ENCODE measurements at regions not wholly inside any gene's neighbourhood (a gene's known extent, or its start where the extent isn't known, plus 50 kb on each side); places are given as distances from the start of the nearest gene placed in this dataset.
"Not testable (repeated sequence)": the region's sequence is repeated elsewhere in the genome, so short reads cannot be mapped to it uniquely, and the experiment has no call there.

DNA sequence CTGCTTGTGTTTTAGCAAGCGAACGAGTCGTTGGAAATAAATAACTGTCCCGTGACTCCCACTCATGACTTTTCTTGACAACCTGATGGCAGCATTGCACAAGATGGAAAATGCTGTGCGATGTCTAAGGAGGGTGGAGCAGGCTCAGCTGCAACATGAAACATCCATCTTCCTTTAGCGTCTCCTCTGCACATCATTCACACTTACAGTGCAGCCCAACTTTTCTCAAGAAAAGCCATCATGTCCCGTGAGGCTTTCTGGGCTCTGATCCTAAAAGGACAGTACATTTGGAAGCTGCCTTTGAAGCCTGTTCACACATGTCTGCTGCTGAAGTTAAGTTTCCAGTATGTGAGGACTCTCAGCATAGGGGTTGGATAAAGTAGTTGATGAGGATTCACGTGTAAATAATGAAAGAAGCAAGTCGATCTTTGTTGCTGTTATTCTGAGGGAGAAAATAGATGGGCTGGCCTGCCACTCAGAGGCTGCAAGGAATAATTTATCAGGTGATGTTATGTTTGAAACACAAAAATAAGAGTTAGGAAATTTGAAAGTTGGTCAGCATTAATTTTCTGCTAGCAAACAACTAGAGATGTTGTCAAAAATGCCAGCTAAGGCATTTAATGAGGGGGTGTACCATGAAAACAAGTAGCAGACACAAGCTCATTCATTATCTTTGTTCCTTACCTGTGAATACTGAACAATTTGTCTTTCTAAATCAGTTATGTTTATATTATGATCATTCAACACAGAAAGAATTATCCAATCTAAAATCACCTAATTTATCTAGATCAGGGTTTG is 328.7 kb upstream of the ZFP42 start:
- DNase-seq (ENCODE audit: extremely low spot score) = no peak
- no peak for TF ChIP-seq L3MBTL2 (conservative IDR thresholded peaks at IDR 0.05)
- TF ChIP-seq SUZ12 (IDR thresholded peaks at IDR 0.05) = no peak
- TF ChIP-seq TARDBP (IDR thresholded peaks at IDR 0.05) = no peak
- ChIA-PET POLR2A (no interaction called here), CTCF (no interaction called here)

DNA sequence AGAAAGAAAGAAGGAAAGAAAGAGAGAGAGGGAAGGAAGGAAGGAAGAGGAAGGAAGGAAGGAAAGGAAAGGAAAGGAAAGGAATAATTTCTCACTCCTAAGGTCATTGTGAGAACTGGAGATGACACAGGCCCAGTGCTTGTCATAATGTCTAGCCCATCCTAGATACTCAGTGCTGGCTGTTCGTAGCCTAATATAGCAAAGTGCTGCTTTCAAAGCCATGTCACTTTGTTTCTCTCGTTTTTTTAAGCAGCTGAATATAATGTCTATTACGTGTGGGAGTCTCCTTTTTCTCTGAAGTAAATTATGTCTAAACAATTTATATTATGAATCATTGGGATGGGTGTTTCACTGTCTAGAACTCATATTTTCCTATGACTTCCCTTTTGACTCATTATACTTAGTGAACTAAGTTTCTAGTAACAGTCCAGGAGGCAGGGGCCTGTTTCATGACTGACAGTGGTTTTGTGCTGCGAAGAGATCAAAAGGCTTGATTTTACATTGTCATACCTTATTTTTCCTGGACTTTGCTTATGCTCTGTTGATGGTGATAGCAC is 327.0 kb upstream of the ZFP42 start:
- CTCF ChIA-PET = no interaction called here
- POLR2A ChIA-PET = no interaction called here
- no peak for DNase-seq (ENCODE audit: extremely low spot score)

DNA sequence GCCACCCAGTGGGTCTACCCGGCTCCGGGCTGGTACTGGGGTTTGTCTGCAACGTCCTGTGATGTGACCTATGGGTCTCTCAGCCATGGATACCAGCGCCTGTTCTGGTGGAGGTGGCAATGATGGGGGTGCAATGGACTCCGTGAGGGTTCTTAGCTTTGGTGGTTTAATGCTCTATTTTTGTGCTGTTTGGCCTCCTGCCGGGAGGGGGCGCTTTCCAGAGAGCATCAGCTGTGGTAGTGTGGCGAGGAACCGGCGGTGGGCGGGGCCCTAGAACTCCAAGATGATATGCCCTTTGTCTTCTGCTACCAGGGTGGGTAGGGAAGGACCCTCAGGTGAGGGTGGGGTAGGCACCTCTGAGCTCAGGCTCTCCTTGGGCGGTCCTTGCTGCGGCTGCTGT is 324.1 kb upstream of the ZFP42 start:
- DNase-seq (ENCODE audit: extremely low spot score); POLR2A ChIA-PET; CTCF ChIA-PET: not testable (repeated sequence)

More for the DNA sequence above, 327.0 kb upstream of the ZFP42 start:
- TF ChIP-seq ARNT (IDR thresholded peaks at IDR 0.05) (no peak), FOXK2 (IDR thresholded peaks at IDR 0.05) (no peak), FOXA1 (IDR thresholded peaks at IDR 0.05) (no peak), L3MBTL2 (conservative IDR thresholded peaks at IDR 0.05) (no peak), TARDBP (IDR thresholded peaks at IDR 0.05) (no peak), NFRKB (IDR thresholded peaks at IDR 0.05) (no peak), ZNF384 (IDR thresholded peaks at IDR 0.05) (no peak), ELF4 (IDR thresholded peaks at IDR 0.05) (no peak), HDGF (IDR thresholded peaks at IDR 0.05; ENCODE audit: borderline replicate concordance) (no peak), CTBP1 (IDR thresholded peaks at IDR 0.05; ENCODE audit: borderline replicate concordance) (no peak), BHLHE40 (IDR thresholded peaks at IDR 0.05; ENCODE audit: borderline replicate concordance) (no peak)

DNA sequence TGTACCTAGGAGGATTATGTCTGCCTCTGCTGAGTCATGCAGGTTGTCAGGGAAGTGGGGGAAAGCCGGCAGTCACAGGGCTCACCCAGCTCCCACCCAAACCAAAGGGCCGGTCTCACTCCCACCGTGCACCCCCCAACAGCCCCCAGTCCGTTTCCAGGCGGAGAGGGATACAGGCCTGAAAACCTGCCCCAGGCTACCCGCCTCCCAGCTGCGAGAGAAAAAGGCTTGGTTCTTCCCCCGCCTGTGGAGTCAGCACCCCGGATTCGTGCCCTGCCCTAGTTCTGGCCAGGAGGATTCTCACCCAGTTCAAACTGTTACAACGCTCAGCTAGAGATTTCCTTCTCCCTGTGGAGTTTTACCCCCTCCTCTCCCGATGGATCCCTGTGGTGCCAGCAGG is 323.6 kb upstream of the ZFP42 start:
- DNase-seq (ENCODE audit: extremely low spot score); CTCF ChIA-PET; POLR2A ChIA-PET: not testable (repeated sequence)

DNA sequence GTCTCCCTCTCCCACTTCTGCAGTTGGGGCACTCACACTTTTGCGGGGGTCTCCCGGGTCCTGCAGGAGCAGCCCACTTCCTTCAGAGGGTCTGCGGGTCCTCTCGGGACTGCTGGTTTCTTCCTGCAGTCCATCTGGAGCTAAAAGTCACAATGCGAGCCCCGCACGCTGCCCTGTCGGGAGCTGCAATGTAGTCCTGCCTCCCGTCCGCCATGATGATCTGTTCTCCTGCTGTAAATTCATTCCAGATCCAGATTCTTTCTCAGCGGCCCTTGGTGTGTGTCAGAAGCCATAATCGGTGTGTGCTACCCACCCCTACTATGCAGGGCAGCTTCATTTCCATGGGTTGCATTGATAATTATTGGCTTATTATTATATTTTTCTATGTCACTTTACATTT is 323.0 kb upstream of the ZFP42 start:
- POLR2A ChIA-PET; CTCF ChIA-PET; DNase-seq (ENCODE audit: extremely low spot score): not testable (repeated sequence)

DNA sequence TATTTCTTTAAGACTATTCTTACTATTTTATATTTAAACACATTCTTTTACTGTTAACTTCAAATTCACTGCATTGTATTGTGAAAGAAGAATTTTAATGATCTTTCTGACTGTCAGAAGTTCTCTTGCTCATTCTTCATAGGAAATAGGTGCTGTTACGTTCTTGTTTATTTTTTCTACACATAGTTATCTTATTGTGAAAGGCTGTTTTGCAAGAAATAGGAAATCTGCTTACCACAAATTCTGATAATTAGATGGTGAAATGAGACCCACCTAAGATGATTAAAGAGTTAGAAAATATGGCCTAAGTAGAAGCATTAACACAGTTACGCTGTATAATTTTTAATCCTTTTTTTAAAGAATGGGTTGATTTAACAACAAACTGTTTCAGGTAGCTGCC is 316.1 kb upstream of the ZFP42 start:
- CTCF ChIA-PET = no interaction called here
- no peak for DNase-seq (ENCODE audit: extremely low spot score)
- POLR2A ChIA-PET = no interaction called here
- TF ChIP-seq SUZ12 (IDR thresholded peaks at IDR 0.05) (no peak), ELF4 (IDR thresholded peaks at IDR 0.05) (no peak), FOXM1 (IDR thresholded peaks at IDR 0.05; ENCODE audit: borderline replicate concordance) (no peak), LEF1 (IDR thresholded peaks at IDR 0.05; ENCODE audit: borderline replicate concordance) (no peak), ZNF384 (IDR thresholded peaks at IDR 0.05) (no peak), SP1 (IDR thresholded peaks at IDR 0.05) (no peak), TARDBP (IDR thresholded peaks at IDR 0.05) (no peak), FOXA1 (IDR thresholded peaks at IDR 0.05) (no peak), CTBP1 (IDR thresholded peaks at IDR 0.05; ENCODE audit: borderline replicate concordance) (no peak), FOXK2 (IDR thresholded peaks at IDR 0.05) (no peak), ARNT (IDR thresholded peaks at IDR 0.05) (no peak), HDGF (IDR thresholded peaks at IDR 0.05; ENCODE audit: borderline replicate concordance) (no peak), BHLHE40 (IDR thresholded peaks at IDR 0.05; ENCODE audit: borderline replicate concordance) (no peak), L3MBTL2 (conservative IDR thresholded peaks at IDR 0.05) (no peak), NFRKB (IDR thresholded peaks at IDR 0.05) (no peak)
- TF ChIP-seq, protein P1, sequence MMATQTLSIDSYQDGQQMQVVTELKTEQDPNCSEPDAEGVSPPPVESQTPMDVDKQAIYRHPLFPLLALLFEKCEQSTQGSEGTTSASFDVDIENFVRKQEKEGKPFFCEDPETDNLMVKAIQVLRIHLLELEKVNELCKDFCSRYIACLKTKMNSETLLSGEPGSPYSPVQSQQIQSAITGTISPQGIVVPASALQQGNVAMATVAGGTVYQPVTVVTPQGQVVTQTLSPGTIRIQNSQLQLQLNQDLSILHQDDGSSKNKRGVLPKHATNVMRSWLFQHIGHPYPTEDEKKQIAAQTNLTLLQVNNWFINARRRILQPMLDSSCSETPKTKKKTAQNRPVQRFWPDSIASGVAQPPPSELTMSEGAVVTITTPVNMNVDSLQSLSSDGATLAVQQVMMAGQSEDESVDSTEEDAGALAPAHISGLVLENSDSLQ (IDR thresholded peaks at IDR 0.05) = no peak

DNA sequence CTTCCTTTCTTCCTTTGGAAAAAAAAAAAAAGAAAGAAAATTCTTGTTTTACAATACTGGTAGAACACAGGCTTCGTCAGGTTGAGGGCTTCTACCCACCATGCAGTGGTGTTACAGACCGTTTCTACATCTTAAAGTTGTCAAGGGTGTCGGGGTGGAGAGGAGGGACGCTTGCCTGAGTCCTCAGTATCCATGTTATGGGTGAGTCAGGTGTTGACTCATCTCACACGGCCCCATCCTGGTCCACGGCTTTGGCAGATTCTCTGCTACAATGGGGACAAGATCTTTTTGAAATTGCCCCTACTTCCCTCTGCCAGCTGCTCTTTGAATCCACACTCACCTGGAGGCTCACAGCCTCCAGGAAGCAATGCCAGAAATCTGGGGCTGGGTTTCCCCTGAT is 310.3 kb upstream of the ZFP42 start:
- CTCF ChIA-PET = no interaction called here
- POLR2A ChIA-PET = no interaction called here
- no peak for DNase-seq (ENCODE audit: extremely low spot score)
- TF ChIP-seq CTBP1 (IDR thresholded peaks at IDR 0.05; ENCODE audit: borderline replicate concordance) (no peak), BHLHE40 (IDR thresholded peaks at IDR 0.05; ENCODE audit: borderline replicate concordance) (no peak), SP1 (IDR thresholded peaks at IDR 0.05) (no peak), TARDBP (IDR thresholded peaks at IDR 0.05) (no peak), LEF1 (IDR thresholded peaks at IDR 0.05; ENCODE audit: borderline replicate concordance) (no peak), FOXM1 (IDR thresholded peaks at IDR 0.05; ENCODE audit: borderline replicate concordance) (no peak), FOXA1 (IDR thresholded peaks at IDR 0.05) (no peak), L3MBTL2 (conservative IDR thresholded peaks at IDR 0.05) (no peak), ELF4 (IDR thresholded peaks at IDR 0.05) (no peak), SUZ12 (IDR thresholded peaks at IDR 0.05) (no peak), ARNT (IDR thresholded peaks at IDR 0.05) (no peak), FOXK2 (IDR thresholded peaks at IDR 0.05) (no peak), NFRKB (IDR thresholded peaks at IDR 0.05) (no peak), ZNF384 (IDR thresholded peaks at IDR 0.05) (no peak), HDGF (IDR thresholded peaks at IDR 0.05; ENCODE audit: borderline replicate concordance) (no peak)
- TF ChIP-seq, protein P1 (IDR thresholded peaks at IDR 0.05) = no peak

DNA sequence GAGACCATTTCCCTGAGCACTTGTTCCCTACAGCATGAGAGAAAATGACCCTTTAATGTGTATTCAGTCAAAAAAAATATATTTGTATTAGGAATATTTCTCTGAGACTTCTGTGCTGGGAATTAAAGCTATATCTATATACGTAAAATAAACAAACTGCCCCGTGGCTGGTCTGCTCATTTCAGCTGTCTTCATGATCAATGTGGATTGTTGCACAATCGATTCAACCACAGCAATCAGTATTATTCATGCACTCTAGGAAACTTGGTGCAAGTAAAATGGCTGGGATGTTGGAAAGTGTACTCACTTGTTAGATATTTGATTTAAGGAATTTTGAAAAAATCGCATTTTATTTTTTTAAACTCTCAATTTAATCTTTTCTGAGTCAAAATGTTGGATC is 307.9 kb upstream of the ZFP42 start:
- ChIA-PET CTCF (no interaction called here), POLR2A (no interaction called here)
- TF ChIP-seq FOXM1 (IDR thresholded peaks at IDR 0.05; ENCODE audit: borderline replicate concordance) = no peak
- TF ChIP-seq ZNF384 (IDR thresholded peaks at IDR 0.05) = no peak
- TF ChIP-seq LEF1 (IDR thresholded peaks at IDR 0.05; ENCODE audit: borderline replicate concordance) = no peak
- TF ChIP-seq SP1 (IDR thresholded peaks at IDR 0.05) = no peak
- TF ChIP-seq, protein P1 (IDR thresholded peaks at IDR 0.05) = no peak
- TF ChIP-seq CTBP1 (IDR thresholded peaks at IDR 0.05; ENCODE audit: borderline replicate concordance) = no peak
- no peak for TF ChIP-seq ELF4 (IDR thresholded peaks at IDR 0.05)
- no peak for TF ChIP-seq HDGF (IDR thresholded peaks at IDR 0.05; ENCODE audit: borderline replicate concordance)
- no peak for TF ChIP-seq NFRKB (IDR thresholded peaks at IDR 0.05)
- TF ChIP-seq SUZ12 (IDR thresholded peaks at IDR 0.05) = no peak
- TF ChIP-seq TARDBP (IDR thresholded peaks at IDR 0.05) = no peak
- DNase-seq (ENCODE audit: extremely low spot score) = no peak
